ENCODE measurements at regions not wholly inside any gene's neighbourhood (a gene's known extent, or its start where the extent isn't known, plus 50 kb on each side); places are given as distances from the start of the nearest gene placed in this dataset.

- TF ChIP-seq POLR2AphosphoS5 (IDR thresholded peaks at IDR 0.05; ENCODE audit: insufficient read depth, low read depth, low read length) (peak; percentile 16), EZH2 (IDR thresholded peaks at IDR 0.05; ENCODE audit: borderline replicate concordance, low read depth, low read length, severe bottlenecking) (no peak), CTCF (IDR thresholded peaks at IDR 0.05; ENCODE audit: extremely low read depth in 1 of 2, insufficient read depth in 1 of 2, low read depth in 1 of 2, low read length in 2 of 2) (no peak), MYC (IDR thresholded peaks at IDR 0.05; ENCODE audit: low read depth, low read length) (no peak), MAX (IDR thresholded peaks at IDR 0.05; ENCODE audit: insufficient read depth, insufficient read length) (no peak), GATA2 (IDR thresholded peaks at IDR 0.05; ENCODE audit: insufficient read depth, insufficient read length, low read depth, low read length) (no peak), FOS (IDR thresholded peaks at IDR 0.05; ENCODE audit: borderline replicate concordance, insufficient read depth, low read length) (peak; percentile 31), POLR2A (IDR thresholded peaks at IDR 0.05; ENCODE audit: low read depth, low read length) (no peak)
- BruUV-seq (replicated peaks): no TSS peak
- no peak for FAIRE-seq
- no peaks in the 10 kb centered on the region for H4K20me1 ChIP-seq (replicated peaks; ENCODE audit: control insufficient read depth, extremely low read depth, insufficient read depth, low read length)
- no peak overlapping the region for H3K9ac ChIP-seq (replicated peaks; ENCODE audit: extremely low read depth, insufficient read depth, low read length)
- peaks cover 8% of the 10 kb centered on the region for H3K4me1 ChIP-seq (ENCODE audit: control insufficient read depth, extremely low read depth, insufficient read depth, low read length)
- dilution Hi-C loops (cut with MboI; ENCODE audit: extremely low pct_ligation_motif_present, low sequenced_read_pairs): no loop called here
- no peaks in the 10 kb centered on the region for H3K9me1 ChIP-seq (replicated peaks; ENCODE audit: control insufficient read depth, extremely low read depth, insufficient read depth, low read length)
- no peak overlapping the region for H2AFZ ChIP-seq (ENCODE audit: low read depth, low read length)
- ChIA-PET POLR2A (no interaction called here), CTCF (interaction anchor here (1.2 to 1.4 kb wide), 2 partner anchors 18 to 19 kb away, joined by 4 to 5 read pairs; no protein-coding TSS in a partner anchor)
- H3K27me3 ChIP-seq (ENCODE audit: control insufficient read depth in 2 of 2, insufficient read depth in 2 of 2, low read length in 2 of 2): no peaks in the 10 kb centered on the region
- DNase-seq (ENCODE audit: low read depth, low spot score): peak; percentile 15
- no peak overlapping the region for H3K4me3 ChIP-seq (replicated peaks in 1 of 3; ENCODE audit: insufficient read depth in 1 of 3, low read depth in 1 of 3, low read length in 3 of 3)
- H3K79me2 ChIP-seq (ENCODE audit: control insufficient read depth, insufficient read depth, low read length): no peaks in the 10 kb centered on the region
- H3K4me2 ChIP-seq (ENCODE audit: insufficient read depth, low read length): no peak overlapping the region
- H3K36me3 ChIP-seq (ENCODE audit: control insufficient read depth in 2 of 2, extremely low read depth in 1 of 2, insufficient read depth in 2 of 2, low read length in 2 of 2): no peaks in the 10 kb centered on the region
- intact Hi-C loops (cut with micrococcal nuclease): no loop called here
- no peaks in the 10 kb centered on the region for H3K9me3 ChIP-seq (replicated peaks; ENCODE audit: control insufficient read depth, insufficient read depth, low read length)
- H3K27ac ChIP-seq (ENCODE audit: insufficient read depth, low read depth, low read length): no peak overlapping the region
These were observed 115.8 kb downstream of the NUDT12 start for GRCh38 chr5:103446813-103447212.

All from endothelial cell of umbilical vein (primary cell).